ENCODE measurements at regions not wholly inside any gene's neighbourhood (a gene's known extent, or its start where the extent isn't known, plus 50 kb on each side); places are given as distances from the start of the nearest gene placed in this dataset.
"Not testable (repeated sequence)": the region's sequence is repeated elsewhere in the genome, so short reads cannot be mapped to it uniquely, and the experiment has no call there.

DNA sequence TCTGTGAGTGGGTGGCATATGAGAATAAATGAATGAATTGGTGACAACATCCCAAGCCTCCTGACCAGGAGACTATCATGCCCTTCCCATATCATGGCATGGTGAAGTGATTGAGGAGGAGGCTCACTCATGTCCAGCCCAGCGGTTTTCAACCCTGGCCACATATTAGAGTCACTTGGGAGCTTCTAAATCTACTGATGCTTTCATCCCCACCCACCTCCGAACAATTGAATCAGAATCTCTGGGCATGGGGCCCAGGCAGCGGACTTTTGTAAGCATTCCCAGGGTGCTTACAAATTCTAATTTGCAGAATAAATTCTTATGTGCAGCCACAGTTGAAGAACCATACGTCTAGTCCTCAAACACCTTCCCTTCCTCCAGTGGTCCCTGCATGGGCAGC, 81.7 kb upstream of the SEC11C start:
- no peak for DNase-seq (ENCODE audit: low read depth in 3 of 3)

DNA sequence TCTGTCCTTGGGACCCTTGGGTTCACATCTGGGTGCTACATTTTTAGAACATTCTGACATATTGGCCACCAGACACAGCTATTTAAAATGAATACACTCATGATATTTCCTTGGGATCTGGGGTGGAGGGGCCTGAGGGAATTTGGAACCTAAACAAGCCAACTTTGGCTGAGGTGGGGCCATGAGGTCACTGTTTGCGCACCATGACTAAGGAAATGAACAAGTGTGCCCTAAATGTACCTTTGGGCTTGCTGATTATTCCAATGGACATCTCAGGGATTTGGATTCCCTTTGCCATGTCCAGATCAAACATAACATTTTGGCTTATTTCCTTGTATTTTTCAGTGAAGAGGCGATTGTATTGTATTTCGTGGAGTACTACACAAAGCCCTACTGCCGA, 80.5 kb upstream of the SEC11C start:
- no peak for DNase-seq (ENCODE audit: low read depth in 3 of 3)

GRCh38 chr18:59060551-59060950, 79.1 kb upstream of the SEC11C start:
- no peak for DNase-seq (ENCODE audit: low read depth in 3 of 3)

DNA sequence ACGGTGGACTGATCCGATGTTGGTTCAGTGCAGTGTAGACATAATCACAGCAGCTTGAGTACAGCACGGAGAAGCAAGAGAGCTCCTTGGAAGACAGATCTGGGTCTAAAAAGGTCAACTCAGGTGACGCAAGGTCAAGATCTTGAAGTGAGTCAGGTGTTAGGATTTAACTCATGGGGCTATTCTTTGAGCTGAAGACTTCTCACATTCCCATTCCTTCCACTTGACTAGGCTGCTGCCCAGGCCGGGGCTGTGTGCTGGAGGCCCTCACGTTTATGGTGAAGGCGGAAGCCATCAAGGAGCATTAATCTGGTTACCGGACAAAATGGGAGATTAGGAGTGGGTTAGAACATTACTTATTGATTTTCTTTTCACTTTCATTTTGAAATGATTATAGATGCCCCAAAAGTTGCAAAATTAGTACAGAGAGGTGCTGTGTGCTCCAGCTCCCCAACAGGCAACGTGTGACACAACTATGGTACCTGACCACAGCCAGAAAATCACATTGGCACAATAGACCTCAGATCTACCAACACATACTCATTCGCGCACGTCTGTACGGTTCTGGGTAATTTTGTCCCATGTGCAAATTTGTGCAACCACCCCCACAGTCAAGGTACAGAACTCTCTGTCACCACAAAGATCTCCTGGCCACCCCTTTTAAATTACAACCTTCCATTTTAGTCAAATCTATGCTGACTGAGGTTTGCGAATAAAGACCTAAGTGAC, 77.6 kb upstream of the SEC11C start:
- no peak for DNase-seq (ENCODE audit: low read depth in 3 of 3)

DNA sequence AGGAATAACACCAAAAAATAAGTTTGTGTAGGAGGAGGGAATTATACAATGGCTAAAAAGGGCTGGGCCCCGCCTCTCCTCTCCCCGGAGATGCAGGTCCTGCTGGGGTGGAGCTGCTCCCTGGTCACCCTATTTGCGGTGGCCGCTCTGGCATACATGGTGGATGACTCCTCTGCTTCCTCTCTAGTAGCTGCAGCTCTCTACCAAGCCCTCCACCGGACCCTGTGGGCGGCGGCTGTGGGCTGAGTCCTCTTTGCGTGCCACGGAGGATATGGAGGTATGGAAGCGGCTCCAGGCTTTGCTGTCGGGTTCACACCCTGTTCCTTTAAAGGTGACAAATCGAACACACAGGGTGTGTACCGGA, 77.1 kb upstream of the SEC11C start:
- DNase-seq (ENCODE audit: low read depth in 3 of 3), result no peak

DNA sequence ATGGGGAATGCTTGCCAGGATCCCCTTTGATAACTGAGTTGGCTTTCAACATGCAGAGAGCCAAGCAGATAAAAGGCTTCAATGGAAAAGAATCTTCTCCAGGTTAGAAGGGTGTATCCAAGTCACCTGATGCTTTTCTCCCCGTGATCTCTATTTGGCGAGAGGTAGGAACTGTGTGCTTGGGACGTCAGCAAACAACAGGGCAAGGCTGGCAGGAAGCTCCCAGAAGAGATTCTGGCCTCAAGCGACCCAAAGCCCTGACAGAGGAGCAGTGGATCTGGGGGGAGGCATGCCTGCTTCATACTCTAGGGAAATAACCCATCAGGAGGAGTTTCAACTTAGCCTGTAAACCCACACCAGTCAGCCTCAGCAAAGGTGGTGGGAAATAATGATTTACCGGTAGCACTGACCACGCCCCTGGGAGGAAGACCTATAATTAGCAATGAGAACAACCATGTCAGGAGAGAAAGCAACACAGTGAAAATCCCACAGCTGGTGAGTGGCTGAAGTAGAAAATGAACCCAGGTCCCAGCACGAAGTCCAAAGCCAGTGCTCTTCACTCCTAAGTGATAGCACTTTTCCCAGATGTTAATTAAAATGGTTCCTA, 76.3 kb upstream of the SEC11C start:
- DNase-seq (ENCODE audit: low read depth in 3 of 3), result no peak

- no peak for DNase-seq (ENCODE audit: low read depth in 3 of 3)
Measured at GRCh38 chr18:59063912-59064311, 75.8 kb upstream of the SEC11C start.

GRCh38 chr18:59065684-59066083, 74.0 kb upstream of the SEC11C start:
- DNase-seq (ENCODE audit: low read depth in 3 of 3), result no peak

DNA sequence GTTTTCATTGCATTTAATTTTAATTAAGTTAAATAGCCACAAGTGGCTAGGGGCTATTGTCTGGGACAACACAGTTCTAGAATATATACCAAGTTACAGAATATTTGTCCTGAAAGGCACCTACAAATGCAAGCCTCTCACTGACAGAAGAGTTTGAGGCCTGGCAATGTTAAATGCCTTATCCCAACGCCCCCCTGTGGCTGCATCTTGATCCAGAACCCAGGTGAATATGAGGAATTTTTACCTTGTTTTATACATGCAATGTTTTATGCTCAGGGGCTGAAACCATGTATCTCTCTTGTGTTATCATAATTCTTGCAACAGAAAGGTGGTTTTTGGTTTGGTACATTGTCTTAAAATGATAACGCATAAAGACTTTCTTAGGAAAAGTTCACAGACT, 71.8 kb upstream of the SEC11C start:
- DNase-seq (ENCODE audit: low read depth in 3 of 3), result no peak

- DNase-seq (ENCODE audit: low read depth in 3 of 3), result no peak
Measured at GRCh38 chr18:59068276-59069071, 71.2 kb upstream of the SEC11C start.

GRCh38 chr18:59070181-59070912, 69.3 kb upstream of the SEC11C start:
- peak; percentile 47 to 70 (median 63) for DNase-seq (ENCODE audit: low read depth in 3 of 3)

DNA sequence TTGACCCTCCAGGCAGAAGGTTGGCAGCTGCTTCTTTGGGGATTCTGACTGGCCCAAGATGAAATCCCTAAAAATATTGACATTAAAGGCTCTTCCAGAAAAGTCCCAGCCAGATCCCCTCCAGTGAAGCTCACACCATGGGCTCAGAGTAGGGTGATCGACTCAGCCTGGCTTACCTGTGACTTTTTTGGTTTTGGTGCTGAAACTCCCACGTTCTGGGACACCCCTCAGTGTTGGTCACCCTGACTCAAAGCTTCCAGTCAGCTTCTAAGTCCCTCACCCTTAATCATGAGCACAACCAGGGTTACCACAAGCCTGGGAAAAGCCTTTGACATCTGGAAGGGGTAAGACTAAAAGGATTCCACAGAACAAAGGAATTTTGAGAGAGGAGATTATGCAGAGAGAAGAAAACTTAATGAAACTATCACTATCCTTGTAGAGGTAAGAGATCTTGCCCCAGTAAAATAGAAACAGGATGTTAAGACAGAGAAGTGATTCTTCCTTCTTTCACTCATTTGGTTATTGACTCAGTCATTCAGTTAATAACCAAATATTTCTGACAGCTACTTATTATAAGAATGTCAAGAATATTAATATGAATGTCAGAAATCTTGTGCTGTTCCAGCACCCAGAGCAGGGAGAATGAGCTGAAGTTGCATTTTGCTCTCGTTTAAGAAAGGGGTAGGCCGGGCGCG, 66.8 kb upstream of the SEC11C start:
- DNase-seq (ENCODE audit: low read depth in 3 of 3), result no peak

GRCh38 chr18:59075923-59076322, 63.8 kb upstream of the SEC11C start:
- no peak for DNase-seq (ENCODE audit: low read depth in 3 of 3)

- DNase-seq (ENCODE audit: low read depth in 3 of 3), result no peak
Measured at GRCh38 chr18:59079264-59079663, 60.4 kb upstream of the SEC11C start.

DNA sequence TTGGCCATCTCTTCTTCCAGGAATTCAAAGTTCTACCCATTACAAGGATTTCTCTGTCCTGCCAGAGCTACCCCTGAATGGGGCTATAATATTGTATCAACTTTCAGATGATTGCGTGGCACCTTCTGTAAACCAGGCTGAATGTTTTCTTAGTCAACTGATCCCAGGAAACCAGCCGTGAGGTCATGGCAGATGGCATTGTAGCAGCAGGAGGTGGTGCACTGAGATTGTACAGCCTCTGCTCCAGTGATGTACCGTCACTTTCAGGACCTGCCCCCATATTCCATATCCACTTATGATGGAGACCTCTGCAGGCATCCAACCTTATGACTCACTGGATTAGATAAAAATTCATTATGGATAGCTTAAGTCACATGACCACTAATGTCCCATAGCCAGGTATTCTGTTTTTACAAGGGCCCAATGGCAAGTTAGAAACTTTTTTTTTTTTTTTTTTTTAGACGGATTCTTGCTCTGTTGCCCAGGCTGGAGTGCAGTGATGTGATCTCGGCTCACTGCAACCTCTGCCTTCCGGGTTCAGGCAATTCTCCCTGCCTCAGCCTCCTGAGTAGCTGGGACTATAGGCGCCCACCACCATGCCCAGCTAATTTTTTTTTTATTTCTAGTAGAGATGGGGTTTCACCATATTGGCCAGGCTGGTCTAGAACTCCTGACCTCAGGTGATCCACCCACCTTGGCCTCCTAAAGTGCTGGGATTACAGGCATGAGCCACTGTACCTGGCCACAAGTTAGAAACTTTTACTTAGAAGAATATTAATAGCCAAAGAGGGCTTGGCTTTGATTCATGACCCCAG, 59.8 kb upstream of the SEC11C start:
- not testable (repeated sequence) for DNase-seq (ENCODE audit: low read depth in 3 of 3)

- DNase-seq (ENCODE audit: low read depth in 3 of 3), result no peak
Measured at GRCh38 chr18:59083136-59083818, 56.4 kb upstream of the SEC11C start.

DNA sequence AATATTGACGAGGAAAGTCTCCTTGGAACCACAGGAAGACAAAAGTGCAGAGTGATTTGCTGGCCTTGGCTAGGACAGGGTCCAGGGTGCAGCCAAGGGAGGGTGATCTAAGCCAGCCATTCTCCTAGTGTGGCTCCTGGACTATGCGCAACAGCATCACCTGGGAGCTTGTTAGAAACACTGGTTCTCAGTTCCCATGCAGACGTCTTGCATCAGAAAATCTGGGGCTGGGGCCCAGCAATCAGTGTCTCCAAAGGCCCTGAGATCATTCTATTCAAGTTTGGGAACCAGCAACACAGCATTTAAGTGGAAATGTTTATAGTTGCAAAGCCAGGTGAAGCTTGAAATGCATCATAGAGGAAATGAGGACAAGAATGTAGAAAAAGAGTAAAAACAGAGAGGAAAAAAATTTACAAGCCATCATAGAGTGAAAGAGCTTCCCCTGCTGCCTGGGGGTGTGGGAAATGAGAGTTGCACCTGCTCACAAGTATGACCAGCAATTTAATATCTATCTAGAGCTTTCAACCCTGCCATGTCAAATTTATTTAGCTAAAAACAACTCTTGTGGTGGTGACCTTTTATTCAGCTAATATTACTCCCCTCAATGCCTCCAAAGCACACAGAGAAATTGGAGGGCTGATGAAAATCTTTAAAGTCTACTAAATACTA, 54.4 kb upstream of the SEC11C start:
- DNase-seq (ENCODE audit: low read depth in 3 of 3), result no peak

- no peak for DNase-seq (ENCODE audit: low read depth in 3 of 3)
Measured at GRCh38 chr18:59085797-59086196, 53.9 kb upstream of the SEC11C start.

DNA sequence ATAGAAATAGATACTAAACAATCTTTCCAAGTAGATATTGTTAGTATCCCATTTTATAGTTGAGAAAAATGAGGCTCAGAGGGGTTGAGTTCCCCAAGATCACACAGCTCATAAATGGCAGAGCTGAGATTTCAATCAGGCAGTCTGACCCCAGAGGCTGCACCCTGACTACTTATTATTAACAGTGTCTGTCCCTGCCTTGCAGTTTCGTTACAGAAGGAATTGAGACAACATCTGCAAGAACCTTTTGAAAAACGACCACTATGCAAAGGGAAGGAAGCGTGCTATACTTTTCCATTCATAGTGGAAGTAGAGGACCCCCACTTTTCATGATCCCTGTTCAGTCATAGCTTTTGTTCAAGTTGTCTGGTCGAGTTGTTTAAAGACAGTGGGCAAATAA, 53.2 kb upstream of the SEC11C start:
- no peak for DNase-seq (ENCODE audit: low read depth in 3 of 3)

DNA sequence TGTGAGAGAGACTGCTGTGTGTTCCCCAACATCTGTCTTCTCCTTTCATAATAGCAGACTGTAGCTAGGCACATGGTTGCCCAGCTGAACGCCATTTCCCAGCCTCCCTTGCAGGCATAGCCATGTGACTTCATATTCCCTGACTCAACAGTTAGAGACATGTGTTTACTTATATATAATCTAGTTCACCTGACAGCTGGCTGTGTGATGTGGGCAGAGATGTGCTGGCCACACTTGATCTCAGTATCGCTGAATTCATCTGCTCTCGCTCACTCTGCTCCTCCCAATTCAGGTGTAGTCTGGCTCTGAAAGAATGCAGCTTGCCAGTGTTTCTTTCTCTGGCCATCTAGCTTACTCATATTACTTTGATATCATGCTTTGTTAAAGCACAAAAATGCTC, 52.3 kb upstream of the SEC11C start:
- DNase-seq (ENCODE audit: low read depth in 3 of 3), result no peak
